Breast epithelium (tissue), 4 donors: ENCODE measurements at regions not wholly inside any gene's neighbourhood (a gene's known extent, or its start where the extent isn't known, plus 50 kb on each side); places are given as distances from the start of the nearest gene placed in this dataset.

Source experiments
- DNase-seq, 2 donors: peaks; one replicate each; pipeline ENCODE4 v3.0.0-alpha.2; 2019; ENCODE audit warnings: low spot score in 2 of 2
- H3K27ac ChIP-seq, 2 donors: fragments of 200-600 bp; sonication (generic) in 1 of 2; one replicate each; pipeline ENCODE4 v1.5.1; 2016 to 2019; ENCODE audit warnings: mild to moderate bottlenecking in 1 of 2
- H3K27me3 ChIP-seq, 2 donors: fragments of 200-600 bp; sonication (generic) in 1 of 2; one replicate each; pipeline versions ENCODE4 v1.5.1 to v1.6.0; 2017 to 2019; ENCODE audit warnings: control low read depth in 1 of 2, mild to moderate bottlenecking in 1 of 2
- H3K36me3 ChIP-seq: fragments of 200-600 bp; one replicate; pipeline ENCODE4 v1.5.1; 2019
- H3K4me1 ChIP-seq, 2 donors: fragments of 200-600 bp; sonication (generic); one replicate each; pipeline ENCODE4 v1.5.1; 2016 to 2019; ENCODE audit warnings: control low read depth in 1 of 2
- H3K4me3 ChIP-seq, 3 donors: fragments of 200-600 bp; sonication (generic); 1 replicate in 2 of 3; 2 replicates in 1 of 3; pipeline ENCODE4 v1.5.1; 2016 to 2019; ENCODE audit warnings: mild to moderate bottlenecking in 3 of 3, moderate library complexity in 2 of 3
- H3K9me3 ChIP-seq, 2 donors: fragments of 200-600 bp; sonication (generic) in 1 of 2; one replicate each; pipeline ENCODE4 v1.5.1; 2016 to 2019; ENCODE audit warnings: control low read depth in 1 of 2
- CTCF ChIP-seq, 3 donors: fragments of 450-650 bp; IDR thresholded peaks; one replicate each; pipeline ENCODE4 v1.5.1; 2016 to 2017; ENCODE audit warnings: antibody characterized with exemption in 3 of 3, mild to moderate bottlenecking in 3 of 3, moderate library complexity in 3 of 3
- POLR2A ChIP-seq: fragments of 450-650 bp; IDR thresholded peaks from one replicate; pipeline ENCODE4 v1.6.1; 2016; ENCODE audit warnings: antibody characterized with exemption, mild to moderate bottlenecking, moderate library complexity
- POLR2AphosphoS5 ChIP-seq, 3 donors: sonication (generic); formaldehyde crosslinking; IDR thresholded peaks; one replicate each; pipeline ENCODE4 v1.6.1; 2017; ENCODE audit warnings: antibody characterized with exemption in 3 of 3
- intact Hi-C: fragments of 100-400 bp; cut with DNase I; formaldehyde crosslinking; loops from one replicate; pipeline ENCODE4 v1.15.1; 2023; ENCODE audit warnings: low total_unique reads

GRCh38 chr4:45636175-45636574 lies 487.7 kb downstream of the GABRG1 start:
- Histone ChIP-seq H3K4me3 (no peak overlapping the region), H3K9me3 (no peaks in the 10 kb centered on the region), H3K36me3 (no peaks in the 10 kb centered on the region), H3K27me3 (no peaks in the 10 kb centered on the region), H3K4me1 (no peaks in the 10 kb centered on the region), H3K27ac (no peak overlapping the region)
- TF ChIP-seq POLR2AphosphoS5 (IDR thresholded peaks at IDR 0.05) (no peak), POLR2A (no peak), CTCF (IDR thresholded peaks at IDR 0.05) (no peak)
- intact Hi-C loops: no loop called here
- no peak for DNase-seq

GRCh38 chr4:45629717-45630116 lies 494.1 kb downstream of the GABRG1 start:
- H3K9me3 ChIP-seq: no peaks in the 10 kb centered on the region
- H3K27ac ChIP-seq: no peak overlapping the region
- DNase-seq: no peak
- H3K4me3 ChIP-seq: no peak overlapping the region
- no peaks in the 10 kb centered on the region for H3K27me3 ChIP-seq
- no peaks in the 10 kb centered on the region for H3K36me3 ChIP-seq
- no peaks in the 10 kb centered on the region for H3K4me1 ChIP-seq
- intact Hi-C loops: no loop called here
- no peak for TF ChIP-seq POLR2AphosphoS5 (IDR thresholded peaks at IDR 0.05)
- TF ChIP-seq POLR2A: no peak
- no peak for TF ChIP-seq CTCF (IDR thresholded peaks at IDR 0.05)

GRCh38 chr4:45621971-45622370 lies 501.9 kb downstream of the GABRG1 start:
- no peak for TF ChIP-seq CTCF (IDR thresholded peaks at IDR 0.05)
- no peak for TF ChIP-seq POLR2A
- no peak for TF ChIP-seq POLR2AphosphoS5 (IDR thresholded peaks at IDR 0.05)
- DNase-seq: no peak
- no peak overlapping the region for H3K27ac ChIP-seq

GRCh38 chr4:45620808-45621207 lies 503.0 kb downstream of the GABRG1 start:
- H3K27me3 ChIP-seq: no peaks in the 10 kb centered on the region
- intact Hi-C loops: no loop called here
- H3K9me3 ChIP-seq: no peaks in the 10 kb centered on the region
- H3K27ac ChIP-seq: no peak overlapping the region
- no peak for TF ChIP-seq CTCF (IDR thresholded peaks at IDR 0.05)
- no peak for TF ChIP-seq POLR2A
- TF ChIP-seq POLR2AphosphoS5 (IDR thresholded peaks at IDR 0.05): no peak
- DNase-seq: no peak
- no peaks in the 10 kb centered on the region for H3K36me3 ChIP-seq
- no peak overlapping the region for H3K4me3 ChIP-seq
- H3K4me1 ChIP-seq: no peaks in the 10 kb centered on the region

More at GRCh38 chr4:45621971-45622370, 501.9 kb downstream of the GABRG1 start:
- H3K9me3 ChIP-seq: no peaks in the 10 kb centered on the region
- H3K4me3 ChIP-seq: no peak overlapping the region
- H3K27me3 ChIP-seq: no peaks in the 10 kb centered on the region
- H3K36me3 ChIP-seq: no peaks in the 10 kb centered on the region
- intact Hi-C loops: no loop called here
- no peaks in the 10 kb centered on the region for H3K4me1 ChIP-seq

GRCh38 chr4:45596379-45597101 lies 527.3 kb downstream of the GABRG1 start:
- Histone ChIP-seq H3K36me3 (no peaks in the 10 kb centered on the region), H3K27me3 (no peaks in the 10 kb centered on the region), H3K4me3 (no peak overlapping the region), H3K4me1 (no peaks in the 10 kb centered on the region), H3K27ac (no peak overlapping the region), H3K9me3 (no peaks in the 10 kb centered on the region)
- DNase-seq: no peak
- intact Hi-C loops: no loop called here
- TF ChIP-seq POLR2A (no peak), CTCF (IDR thresholded peaks at IDR 0.05) (no peak), POLR2AphosphoS5 (IDR thresholded peaks at IDR 0.05) (no peak)
